Endothelial cell of umbilical vein (primary cell): ENCODE measurements at regions not wholly inside any gene's neighbourhood (a gene's known extent, or its start where the extent isn't known, plus 50 kb on each side); places are given as distances from the start of the nearest gene placed in this dataset.

ENCODE experiments used
- BruUV-seq: library from RNA; stranded (reverse); fragments of 400-500 nt; replicated peaks from 2 replicates; lab custom pipeline; 2021; lab: Mats Ljungman, UMichigan
- CTCF ChIA-PET: fragments of 300-600, 350-600 bp; sonication (Branson Sonifier 250); formaldehyde crosslinking; loops from one replicate; lab custom pipeline; 2021; ENCODE audit warnings: antibody characterized with exemption, inconsistent platforms; lab: Charles Lee
- POLR2A ChIA-PET: fragments of 300-600, 350-600 bp; sonication (Branson Sonifier 250); formaldehyde crosslinking; loops from one replicate; lab custom pipeline; 2021; ENCODE audit warnings: antibody characterized with exemption, inconsistent platforms; lab: Charles Lee
- DNase-seq: peaks from one replicate; pipeline ENCODE4 v3.0.0-alpha.2; 2011; ENCODE audit warnings: low read depth, low spot score
- FAIRE-seq: peaks from 2 replicates; lab custom pipeline; 2011; peaks lifted over from hg19 to GRCh38; lab: Jason Lieb, UNC
- H2AFZ ChIP-seq: 2 replicates; pipeline ENCODE4 v1.6.0; 2012; ENCODE audit warnings: low read depth, low read length, control low read depth, inconsistent platforms
- H3K27ac ChIP-seq: 2 replicates; pipeline ENCODE4 v1.5.1; 2011; ENCODE audit warnings: low read depth, mild to moderate bottlenecking, control low read depth, low read length, moderate library complexity; ENCODE audit not compliant: insufficient read depth
- H3K27me3 ChIP-seq, 2 experiments: 2 replicates each; pipeline versions ENCODE4 v1.6.0 to v1.6.1; 2011; ENCODE audit warnings: low read length in 2 of 2, mixed read lengths in 1 of 2; ENCODE audit not compliant: control insufficient read depth in 2 of 2, insufficient read depth in 2 of 2
- H3K36me3 ChIP-seq, 2 experiments: 2 replicates in 1 of 2; 3 replicates in 1 of 2; pipeline ENCODE4 v1.5.1; 2011; ENCODE audit warnings: low read length in 2 of 2, mild to moderate bottlenecking in 1 of 2, moderate library complexity in 1 of 2; ENCODE audit not compliant: control insufficient read depth in 2 of 2, insufficient read depth in 2 of 2; ENCODE audit errors: extremely low read depth in 1 of 2
- H3K4me1 ChIP-seq: 3 replicates; pipeline ENCODE4 v1.5.1; 2011; ENCODE audit warnings: mild to moderate bottlenecking, low read length; ENCODE audit not compliant: control insufficient read depth, insufficient read depth; ENCODE audit errors: extremely low read depth
- H3K4me2 ChIP-seq: 2 replicates; pipeline ENCODE4 v1.6.1; 2011; ENCODE audit warnings: low read length, control low read depth, mixed read lengths; ENCODE audit not compliant: insufficient read depth
- H3K4me3 ChIP-seq, 3 experiments: fragments of 200-600 bp in 1 of 3; sonication (generic), shearing (Covaris generic) in 1 of 3; replicated peaks in 1 of 3; 2 replicates each; pipeline ENCODE4 v1.5.1; 2011 to 2016; ENCODE audit warnings: control low read depth in 3 of 3, low read length in 3 of 3, mild to moderate bottlenecking in 2 of 3, inconsistent platforms in 1 of 3, low read depth in 1 of 3, moderate library complexity in 1 of 3; ENCODE audit not compliant: insufficient read depth in 1 of 3
- H3K79me2 ChIP-seq: 2 replicates; pipeline ENCODE4 v1.6.0; 2012; ENCODE audit warnings: low read length, inconsistent platforms; ENCODE audit not compliant: control insufficient read depth, insufficient read depth
- H3K9ac ChIP-seq: replicated peaks from 2 replicates; pipeline ENCODE3; 2011; ENCODE audit warnings: low read length, control low read depth; ENCODE audit not compliant: insufficient read depth; ENCODE audit errors: extremely low read depth
- H3K9me1 ChIP-seq: replicated peaks from 3 replicates; pipeline ENCODE4 v1.6.0; 2011; ENCODE audit warnings: mild to moderate bottlenecking, low read length; ENCODE audit not compliant: control insufficient read depth, insufficient read depth; ENCODE audit errors: extremely low read depth
- H3K9me3 ChIP-seq: replicated peaks from 2 replicates; pipeline ENCODE4 v1.5.1; 2012; ENCODE audit warnings: low read length, inconsistent platforms; ENCODE audit not compliant: control insufficient read depth, insufficient read depth
- H4K20me1 ChIP-seq: replicated peaks from 2 replicates; pipeline ENCODE3; 2011; ENCODE audit warnings: mild to moderate bottlenecking, low read length; ENCODE audit not compliant: control insufficient read depth, insufficient read depth; ENCODE audit errors: extremely low read depth
- EZH2 ChIP-seq: IDR thresholded peaks from 2 replicates; pipeline ENCODE4 v1.6.1; 2012; ENCODE audit warnings: borderline replicate concordance, low read depth, mild to moderate bottlenecking, moderate library complexity, low read length, inconsistent platforms; ENCODE audit not compliant: severe bottlenecking
- FOS ChIP-seq: IDR thresholded peaks from 2 replicates; pipeline ENCODE4 v1.6.1; 2011; ENCODE audit warnings: mild to moderate bottlenecking, low read length, moderate library complexity, borderline replicate concordance; ENCODE audit not compliant: insufficient read depth
- GATA2 ChIP-seq: IDR thresholded peaks from 2 replicates; pipeline ENCODE4 v1.7.0; 2011; ENCODE audit warnings: low read depth, mild to moderate bottlenecking, moderate library complexity, mixed read lengths, low read length; ENCODE audit not compliant: insufficient read length, insufficient read depth
- JUN ChIP-seq: IDR thresholded peaks from 2 replicates; pipeline ENCODE4 v1.6.1; 2011; ENCODE audit warnings: borderline replicate concordance, low read depth; ENCODE audit not compliant: insufficient read length, insufficient read depth
- MAX ChIP-seq: IDR thresholded peaks from 2 replicates; pipeline ENCODE4 v1.6.1; 2011; ENCODE audit not compliant: insufficient read depth, insufficient read length
- MYC ChIP-seq: IDR thresholded peaks from one replicate; pipeline ENCODE4 v1.6.1; 2011; ENCODE audit warnings: mild to moderate bottlenecking, low read depth, low read length
- POLR2A ChIP-seq: IDR thresholded peaks from 2 replicates; pipeline ENCODE4 v1.6.1; 2012; ENCODE audit warnings: low read depth, mild to moderate bottlenecking, control low read depth, low read length
- POLR2AphosphoS5 ChIP-seq: IDR thresholded peaks from 2 replicates; pipeline ENCODE4 v1.6.1; 2012; ENCODE audit warnings: low read depth, mild to moderate bottlenecking, control low read depth, low read length, moderate library complexity; ENCODE audit not compliant: insufficient read depth
- dilution Hi-C: fragments of 300-500 bp; cut with MboI; formaldehyde crosslinking; loops from one replicate; pipeline ENCODE4 v1.15.0; 2019; ENCODE audit warnings: low sequenced_read_pairs; ENCODE audit not compliant: extremely low pct_ligation_motif_present
- intact Hi-C: fragments of 100-400 bp; cut with micrococcal nuclease; formaldehyde crosslinking; loops from one replicate; pipeline ENCODE4 v1.10.0; 2022
- TF ChIP-seq, protein P1 (sequence below), 2 donors: IDR thresholded peaks; 1 replicate in 1 of 2; 2 replicates in 1 of 2; pipeline ENCODE4 v1.5.1; 2011; ENCODE audit warnings: low read length in 2 of 2, mild to moderate bottlenecking in 2 of 2, moderate library complexity in 2 of 2, control low read depth in 1 of 2, inconsistent platforms in 1 of 2, low read depth in 1 of 2; ENCODE audit not compliant: insufficient read depth in 1 of 2; ENCODE audit errors: extremely low read depth in 1 of 2

DNA sequence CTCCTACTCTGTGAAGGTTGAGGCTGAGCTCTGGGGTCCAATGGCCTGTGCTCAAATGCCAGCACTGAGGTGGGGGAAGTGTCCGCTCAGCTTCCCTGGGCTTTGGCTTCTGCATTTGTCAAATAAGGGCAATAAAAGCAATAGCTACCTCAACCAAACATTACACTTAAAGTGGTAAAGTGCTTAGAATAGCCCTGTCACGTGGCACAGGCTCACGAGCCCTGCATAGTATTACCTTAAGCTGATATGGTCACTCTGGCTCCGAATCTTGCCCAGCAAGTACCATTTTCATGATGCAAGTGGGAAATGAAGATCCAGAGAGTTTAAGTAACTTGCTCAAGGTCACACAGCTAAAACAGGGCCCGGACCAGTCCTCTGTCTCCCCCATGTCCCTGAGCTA lies 451.1 kb upstream of the ZMIZ1 start:
- Histone ChIP-seq H3K9me3 (no peaks in the 10 kb centered on the region), H4K20me1 (no peaks in the 10 kb centered on the region), H3K9me1 (no peaks in the 10 kb centered on the region), H3K4me2 (no peak overlapping the region), H3K79me2 (no peaks in the 10 kb centered on the region), H3K9ac (no peak overlapping the region), H3K4me1 (no peaks in the 10 kb centered on the region), H2AFZ (no peak overlapping the region), H3K27me3 (peaks cover 2 to 7% of the 10 kb centered on the region in 2 experiments), H3K4me3 (no peak overlapping the region), H3K27ac (no peak overlapping the region), H3K36me3 (no peaks in the 10 kb centered on the region)
- FAIRE-seq (no peak), DNase-seq (no peak)
- no peak for TF ChIP-seq EZH2
- TF ChIP-seq, protein P1, sequence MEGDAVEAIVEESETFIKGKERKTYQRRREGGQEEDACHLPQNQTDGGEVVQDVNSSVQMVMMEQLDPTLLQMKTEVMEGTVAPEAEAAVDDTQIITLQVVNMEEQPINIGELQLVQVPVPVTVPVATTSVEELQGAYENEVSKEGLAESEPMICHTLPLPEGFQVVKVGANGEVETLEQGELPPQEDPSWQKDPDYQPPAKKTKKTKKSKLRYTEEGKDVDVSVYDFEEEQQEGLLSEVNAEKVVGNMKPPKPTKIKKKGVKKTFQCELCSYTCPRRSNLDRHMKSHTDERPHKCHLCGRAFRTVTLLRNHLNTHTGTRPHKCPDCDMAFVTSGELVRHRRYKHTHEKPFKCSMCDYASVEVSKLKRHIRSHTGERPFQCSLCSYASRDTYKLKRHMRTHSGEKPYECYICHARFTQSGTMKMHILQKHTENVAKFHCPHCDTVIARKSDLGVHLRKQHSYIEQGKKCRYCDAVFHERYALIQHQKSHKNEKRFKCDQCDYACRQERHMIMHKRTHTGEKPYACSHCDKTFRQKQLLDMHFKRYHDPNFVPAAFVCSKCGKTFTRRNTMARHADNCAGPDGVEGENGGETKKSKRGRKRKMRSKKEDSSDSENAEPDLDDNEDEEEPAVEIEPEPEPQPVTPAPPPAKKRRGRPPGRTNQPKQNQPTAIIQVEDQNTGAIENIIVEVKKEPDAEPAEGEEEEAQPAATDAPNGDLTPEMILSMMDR (IDR thresholded peaks at IDR 0.05; ENCODE audit: extremely low read depth in 1 of 2, insufficient read depth in 1 of 2, low read depth in 1 of 2, low read length in 2 of 2): no peak
- TF ChIP-seq POLR2A: no peak
- TF ChIP-seq FOS: no peak
- no peak for TF ChIP-seq MAX
- no peak for TF ChIP-seq MYC
- TF ChIP-seq JUN: no peak
- no peak for TF ChIP-seq POLR2AphosphoS5
- no peak for TF ChIP-seq GATA2
- ChIA-PET POLR2A (no interaction called here), CTCF (interaction anchor here (0.7 kb wide), 1 partner anchor 9 kb away, joined by 3 read pairs; no protein-coding TSS in a partner anchor)
- dilution Hi-C loops (no loop called here), intact Hi-C loops (no loop called here)
- no TSS peak for BruUV-seq
